ENCODE measurements at regions not wholly inside any gene's neighbourhood (a gene's known extent, or its start where the extent isn't known, plus 50 kb on each side); places are given as distances from the start of the nearest gene placed in this dataset.

DNA sequence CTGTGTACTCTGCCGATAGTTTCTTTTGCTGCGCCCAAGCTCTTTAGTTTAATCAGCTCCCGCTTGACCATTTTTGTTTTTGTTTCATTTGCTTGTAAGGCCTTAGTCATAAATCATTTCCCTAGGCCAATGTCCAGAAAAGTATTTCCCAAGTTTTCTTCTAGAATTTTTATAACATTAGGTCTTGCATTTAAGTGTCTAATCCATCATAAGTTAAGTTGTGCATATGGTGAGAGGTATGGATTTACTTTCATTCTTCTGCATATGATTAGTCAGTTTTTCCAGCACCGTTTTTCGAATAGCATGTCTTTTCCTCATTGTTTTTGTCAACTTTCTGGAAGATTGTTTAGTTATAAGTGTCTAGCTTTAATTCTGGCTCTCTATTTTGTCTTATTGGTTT lies 484.8 kb upstream of the CNTNAP5 start:
- TF ChIP-seq, protein P1, sequence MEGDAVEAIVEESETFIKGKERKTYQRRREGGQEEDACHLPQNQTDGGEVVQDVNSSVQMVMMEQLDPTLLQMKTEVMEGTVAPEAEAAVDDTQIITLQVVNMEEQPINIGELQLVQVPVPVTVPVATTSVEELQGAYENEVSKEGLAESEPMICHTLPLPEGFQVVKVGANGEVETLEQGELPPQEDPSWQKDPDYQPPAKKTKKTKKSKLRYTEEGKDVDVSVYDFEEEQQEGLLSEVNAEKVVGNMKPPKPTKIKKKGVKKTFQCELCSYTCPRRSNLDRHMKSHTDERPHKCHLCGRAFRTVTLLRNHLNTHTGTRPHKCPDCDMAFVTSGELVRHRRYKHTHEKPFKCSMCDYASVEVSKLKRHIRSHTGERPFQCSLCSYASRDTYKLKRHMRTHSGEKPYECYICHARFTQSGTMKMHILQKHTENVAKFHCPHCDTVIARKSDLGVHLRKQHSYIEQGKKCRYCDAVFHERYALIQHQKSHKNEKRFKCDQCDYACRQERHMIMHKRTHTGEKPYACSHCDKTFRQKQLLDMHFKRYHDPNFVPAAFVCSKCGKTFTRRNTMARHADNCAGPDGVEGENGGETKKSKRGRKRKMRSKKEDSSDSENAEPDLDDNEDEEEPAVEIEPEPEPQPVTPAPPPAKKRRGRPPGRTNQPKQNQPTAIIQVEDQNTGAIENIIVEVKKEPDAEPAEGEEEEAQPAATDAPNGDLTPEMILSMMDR (IDR thresholded peaks at IDR 0.05) = no peak
- TF ChIP-seq POLR2A (IDR thresholded peaks at IDR 0.05) = no peak
